Eye (tissue), 1 donor: ENCODE measurements at regions not wholly inside any gene's neighbourhood (a gene's known extent, or its start where the extent isn't known, plus 50 kb on each side); places are given as distances from the start of the nearest gene placed in this dataset.

ENCODE experiments used
- DNase-seq: peaks from one replicate; pipeline ENCODE4 v3.0.0-alpha.2; 2015

DNA sequence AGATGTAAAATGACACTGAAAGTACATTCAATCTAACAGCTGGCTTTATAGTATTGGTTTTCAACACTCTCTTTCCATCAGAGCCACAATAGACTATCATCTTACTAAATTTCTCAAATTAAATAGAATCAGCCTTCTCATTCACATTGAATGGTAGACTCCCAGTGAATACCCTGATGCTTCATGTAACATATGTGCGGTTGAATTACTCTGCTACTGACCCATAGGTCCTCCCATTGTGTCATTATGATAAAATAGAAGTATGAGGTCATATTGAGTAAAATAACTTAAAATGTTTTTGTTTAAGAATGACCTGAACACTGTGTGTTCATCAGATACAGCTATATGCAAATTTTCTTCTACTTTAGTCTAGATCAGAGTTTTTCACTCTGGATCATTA is 75.9 kb upstream of the ADAMTSL1 start:
- DNase-seq: no peak

DNA sequence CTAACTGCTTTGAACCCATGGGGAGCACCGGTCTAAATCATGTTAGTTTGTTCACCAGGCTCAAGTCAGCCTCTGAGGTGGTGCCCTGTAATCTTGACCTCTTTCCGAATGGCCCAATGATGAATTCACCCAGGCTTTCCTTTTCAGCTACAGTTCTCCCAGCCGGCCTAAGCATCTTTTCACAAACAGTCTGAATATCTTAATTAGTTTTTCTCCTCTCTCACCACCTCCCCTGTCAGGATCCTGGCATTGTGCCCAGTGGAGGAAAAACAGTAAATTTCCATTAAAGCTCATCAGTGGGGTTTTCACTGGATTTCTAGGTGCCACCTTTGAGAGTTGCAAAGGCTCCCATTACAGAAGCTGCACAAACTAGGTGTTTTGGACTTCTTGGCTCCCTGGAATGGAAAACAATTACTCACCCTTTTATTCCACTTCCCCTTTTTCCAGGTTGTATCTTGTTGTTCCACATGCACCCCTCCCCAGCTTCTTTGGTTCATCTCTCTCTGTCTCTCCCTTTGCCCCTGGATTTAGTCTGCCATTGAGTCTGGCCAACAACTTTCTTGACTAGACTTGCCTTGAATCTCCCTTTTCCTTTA is 69.4 kb upstream of the ADAMTSL1 start:
- DNase-seq: no peak

DNA sequence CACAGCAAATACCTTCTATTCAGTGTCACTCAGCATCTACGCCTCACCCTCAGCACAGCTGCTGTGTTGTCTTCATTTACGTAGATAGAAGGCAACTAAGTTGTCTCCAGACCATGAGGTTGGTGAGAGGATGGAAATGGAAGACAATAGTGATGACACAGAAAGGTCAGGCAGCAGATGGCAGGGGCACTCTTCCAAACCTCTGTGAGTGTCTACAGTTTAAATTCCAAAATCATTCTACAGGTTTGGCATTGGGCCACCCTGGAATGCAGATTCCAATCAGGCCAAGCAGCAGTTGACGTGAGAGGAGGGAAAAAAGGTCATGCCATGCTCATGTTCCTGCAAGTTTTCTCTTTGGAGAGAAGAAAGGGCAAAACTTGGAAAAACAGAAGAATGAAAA is 68.7 kb upstream of the ADAMTSL1 start:
- DNase-seq: no peak

DNA sequence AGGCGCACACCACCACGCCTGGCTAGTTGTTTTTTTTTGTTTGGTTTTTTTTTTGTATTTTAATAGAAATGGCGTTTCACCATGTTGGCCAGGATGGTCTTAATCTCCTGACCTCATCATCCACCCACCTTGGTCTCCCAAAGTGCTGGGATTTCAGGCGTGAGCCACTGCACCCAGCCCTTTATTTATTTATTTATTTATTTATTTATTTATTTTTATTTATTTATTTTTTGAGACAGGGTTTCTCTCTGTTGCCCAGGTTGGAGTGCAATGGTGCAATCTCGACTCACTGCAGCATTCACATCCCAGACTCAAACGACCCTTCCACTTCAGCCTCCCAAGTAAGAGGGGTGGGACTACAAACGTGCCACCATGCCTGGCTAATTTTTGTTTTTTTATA is 63.0 kb upstream of the ADAMTSL1 start:
- DNase-seq: no peak

DNA sequence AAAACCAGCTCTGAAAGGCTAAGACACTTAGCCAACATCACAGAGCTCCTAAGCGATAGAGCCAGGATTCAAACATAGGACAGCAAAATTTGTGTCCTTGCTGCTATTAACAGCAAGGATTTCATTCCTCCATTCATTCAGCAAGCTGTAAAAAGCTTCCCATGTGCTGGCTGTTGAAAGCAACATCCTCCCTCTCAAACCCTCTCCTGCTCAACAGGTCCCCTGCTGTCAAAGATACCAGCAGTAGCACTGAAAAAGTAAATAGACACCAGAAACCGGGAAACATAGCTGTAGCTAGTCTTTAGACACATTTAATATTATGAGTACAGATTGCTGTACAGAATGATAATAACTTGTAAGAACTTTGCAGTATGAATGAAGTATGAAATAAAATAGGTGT is 52.6 kb upstream of the ADAMTSL1 start:
- DNase-seq: no peak

DNA sequence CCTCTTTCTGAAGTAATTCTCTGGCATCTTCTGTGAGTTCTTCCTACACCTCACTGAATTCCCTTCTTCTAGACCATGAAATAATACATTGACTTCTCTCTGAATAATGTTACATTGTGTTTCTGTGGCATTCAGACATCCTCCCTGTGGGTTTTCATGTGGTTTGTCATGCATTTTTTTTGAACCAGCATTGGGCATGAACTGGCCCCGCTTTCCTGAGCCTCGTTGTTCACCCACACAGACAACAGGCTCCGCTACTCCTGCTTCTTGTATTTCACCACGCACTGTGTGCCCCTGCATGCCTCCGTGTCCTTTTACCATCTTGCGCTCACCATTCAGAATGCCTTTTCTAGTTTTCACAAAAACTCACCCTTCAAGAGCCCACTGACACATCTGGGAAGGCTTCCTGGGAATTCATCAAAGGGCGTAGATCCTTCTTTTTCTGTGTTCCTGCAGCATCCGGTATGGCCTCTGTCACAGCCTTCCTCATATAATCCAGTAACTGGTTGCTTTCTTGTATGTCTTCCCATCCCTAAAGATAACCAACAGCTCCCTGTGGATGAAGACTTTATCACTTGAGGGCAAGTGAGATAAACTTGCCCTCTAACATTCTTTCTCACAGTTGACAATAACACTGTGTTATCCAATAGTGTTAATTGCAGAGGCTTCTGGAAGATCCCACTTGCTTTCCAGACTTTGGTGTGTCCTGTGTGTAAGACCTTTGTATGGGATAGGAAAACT is 51.5 kb upstream of the ADAMTSL1 start:
- DNase-seq: no peak

DNA sequence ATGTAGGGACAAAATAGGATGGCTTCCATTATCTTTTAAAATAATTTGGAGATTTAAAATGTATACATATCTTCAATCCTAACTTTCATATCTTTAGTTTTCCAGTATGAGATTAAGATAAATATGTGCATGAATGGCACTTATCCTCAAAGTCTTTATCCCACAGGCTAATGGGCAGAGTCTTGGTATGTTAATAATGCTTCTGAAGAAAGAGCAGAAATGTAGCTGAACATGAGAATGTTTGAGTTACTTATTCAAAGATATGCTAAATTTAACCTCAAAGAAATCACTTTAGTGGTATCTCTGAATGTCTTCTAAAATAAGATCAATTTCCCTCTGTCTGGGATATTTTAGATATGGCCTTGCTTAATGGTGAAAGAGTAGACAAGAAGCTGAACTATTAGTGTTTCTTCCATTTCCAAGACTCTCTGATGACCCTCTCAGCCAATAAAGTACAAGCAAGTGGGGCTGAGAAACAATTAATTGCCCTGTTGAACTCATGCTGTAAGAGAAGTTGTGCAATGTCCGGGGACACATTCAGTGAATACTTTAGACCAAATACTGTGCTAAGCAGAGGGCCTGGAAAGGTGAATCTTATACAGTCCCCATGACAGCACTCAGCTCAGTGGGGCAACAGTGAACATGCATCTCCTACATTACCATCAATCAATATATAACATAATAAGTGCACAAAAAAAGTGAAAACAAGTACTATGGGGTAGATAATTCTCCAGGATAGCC is 50.0 kb upstream of the ADAMTSL1 start:
- no peak for DNase-seq
